HG03175 (cell line): ENCODE measurements at regions not wholly inside any gene's neighbourhood (a gene's known extent, or its start where the extent isn't known, plus 50 kb on each side); places are given as distances from the start of the nearest gene placed in this dataset.

Source experiments
- ATAC-seq: cut with Tn5 transposase; IDR thresholded peaks from one replicate; pipeline ENCODE4 v1.9.1; 2021; ENCODE audit warnings: mild to moderate bottlenecking, moderate library complexity; ENCODE audit not compliant: unreplicated experiment

- ATAC-seq: no peak
Measured at GRCh38 chr7:25619963-25620799, 391.9 kb upstream of the NPVF start.

GRCh38 chr7:25621993-25622392 lies 393.7 kb upstream of the NPVF start:
- ATAC-seq: no peak

- ATAC-seq: no peak
Measured at GRCh38 chr7:25622695-25623094, 394.4 kb upstream of the NPVF start.

- ATAC-seq: no peak
Measured at GRCh38 chr7:25624051-25624450, 395.8 kb upstream of the NPVF start.

GRCh38 chr7:25624833-25625232 lies 396.5 kb upstream of the NPVF start:
- no peak for ATAC-seq

- no peak for ATAC-seq
Measured at GRCh38 chr7:25625306-25625992, 397.2 kb upstream of the NPVF start.

- no peak for ATAC-seq
Measured at GRCh38 chr7:25626451-25627131, 398.3 kb upstream of the NPVF start.

- ATAC-seq: no peak
Measured at GRCh38 chr7:25628446-25628845, 400.2 kb upstream of the NPVF start.

GRCh38 chr7:25632616-25633015 lies 404.3 kb upstream of the NPVF start:
- no peak for ATAC-seq

GRCh38 chr7:25633426-25634036 lies 405.2 kb upstream of the NPVF start:
- no peak for ATAC-seq

GRCh38 chr7:25636168-25636567 lies 407.9 kb upstream of the NPVF start:
- no peak for ATAC-seq

GRCh38 chr7:25636871-25637283 lies 408.6 kb upstream of the NPVF start:
- ATAC-seq: no peak

- no peak for ATAC-seq
Measured at GRCh38 chr7:25638068-25638467, 409.8 kb upstream of the NPVF start.

- ATAC-seq: no peak
Measured at GRCh38 chr7:25638590-25639244, 410.4 kb upstream of the NPVF start.

GRCh38 chr7:25642849-25643248 lies 414.6 kb upstream of the NPVF start:
- ATAC-seq: no peak

GRCh38 chr7:25643286-25643685 lies 415.0 kb upstream of the NPVF start:
- no peak for ATAC-seq

GRCh38 chr7:25643770-25644394 lies 415.6 kb upstream of the NPVF start:
- ATAC-seq: no peak

- ATAC-seq: no peak
Measured at GRCh38 chr7:25646726-25647413, 418.6 kb upstream of the NPVF start.

- ATAC-seq: no peak
Measured at GRCh38 chr7:25647872-25648271, 419.6 kb upstream of the NPVF start.

- ATAC-seq: no peak
Measured at GRCh38 chr7:25652366-25652765, 424.1 kb upstream of the NPVF start.
